IMR-90 (cell line): ENCODE measurements at regions not wholly inside any gene's neighbourhood (a gene's known extent, or its start where the extent isn't known, plus 50 kb on each side); places are given as distances from the start of the nearest gene placed in this dataset.

ENCODE experiments used
- ATAC-seq: fragments of 200-7000 bp; cut with Tn5 transposase; 2 replicates; pipeline ENCODE4 v1.9.1; 2020; ENCODE audit warnings: low read depth, mild to moderate bottlenecking, moderate library complexity
- BruUV-seq: library from RNA; stranded (reverse); fragments of 400-500 nt; replicated peaks from 2 replicates; lab custom pipeline; 2021; lab: Mats Ljungman, UMichigan
- CTCF ChIA-PET: fragments of 300-600 bp; formaldehyde crosslinking; extraction: SDS; loops from one replicate; lab custom pipeline; 2021; ENCODE audit warnings: antibody characterized with exemption; lab: Yijun Ruan, JAX
- POLR2A ChIA-PET: fragments of 300-600 bp; sonication (Branson Sonifier 250); formaldehyde crosslinking; loops from one replicate; lab custom pipeline; 2022; ENCODE audit warnings: antibody characterized with exemption; ENCODE audit not compliant: unreplicated experiment; lab: Charles Lee
- DNase-seq: peaks from one replicate; pipeline ENCODE4 v3.0.0; 2013
- H2AFZ ChIP-seq: replicated peaks from 2 replicates; pipeline ENCODE3; 2013; ENCODE audit warnings: low read length, mild to moderate bottlenecking; ENCODE audit not compliant: poor library complexity
- H2AK5ac ChIP-seq: 2 replicates; pipeline ENCODE4 v1.6.1; 2013; ENCODE audit warnings: low read depth, low read length, inconsistent platforms
- H2AK9ac ChIP-seq: replicated peaks from 2 replicates; pipeline ENCODE3; 2013; ENCODE audit warnings: mild to moderate bottlenecking, low read depth, low read length, moderate library complexity; ENCODE audit not compliant: poor library complexity
- H2BK120ac ChIP-seq: 2 replicates; pipeline ENCODE4 v1.6.1; 2013; ENCODE audit warnings: low read depth, low read length, inconsistent platforms
- H2BK15ac ChIP-seq: 3 replicates; pipeline ENCODE4 v1.6.1; 2013; ENCODE audit warnings: low read depth, low read length, inconsistent platforms
- H2BK20ac ChIP-seq: 2 replicates; pipeline ENCODE4 v1.6.1; 2013; ENCODE audit warnings: low read depth, mild to moderate bottlenecking, inconsistent platforms, low read length, moderate library complexity
- H2BK5ac ChIP-seq: 2 replicates; pipeline ENCODE4 v1.6.1; 2013; ENCODE audit warnings: mild to moderate bottlenecking, low read depth, low read length, inconsistent platforms; ENCODE audit not compliant: poor library complexity, severe bottlenecking
- H3K14ac ChIP-seq: replicated peaks from 2 replicates; pipeline ENCODE4 v1.6.1; 2013; ENCODE audit warnings: low read depth, low read length, inconsistent platforms
- H3K18ac ChIP-seq: 2 replicates; pipeline ENCODE4 v1.6.1; 2013; ENCODE audit warnings: low read depth, low read length, control low read depth
- H3K23ac ChIP-seq: 2 replicates; pipeline ENCODE4 v1.6.1; 2013; ENCODE audit warnings: low read depth, low read length, inconsistent platforms
- H3K27ac ChIP-seq: 2 replicates; pipeline ENCODE4 v1.5.1; 2013; ENCODE audit warnings: mild to moderate bottlenecking, control low read depth, low read length; ENCODE audit not compliant: insufficient read depth
- H3K27me3 ChIP-seq: 2 replicates; pipeline ENCODE4 v1.6.1; 2013; ENCODE audit warnings: low read length; ENCODE audit not compliant: control insufficient read depth, insufficient read depth
- H3K36me3 ChIP-seq: 2 replicates; pipeline ENCODE4 v1.6.1; 2013; ENCODE audit warnings: low read length, mixed read lengths; ENCODE audit not compliant: control insufficient read depth, insufficient read depth
- H3K4ac ChIP-seq: 2 replicates; pipeline ENCODE4 v1.6.1; 2013; ENCODE audit warnings: low read depth, low read length, inconsistent platforms
- H3K4me1 ChIP-seq: 2 replicates; pipeline ENCODE4 v1.6.1; 2013; ENCODE audit warnings: low read length, mixed read lengths; ENCODE audit not compliant: control insufficient read depth, insufficient read depth
- H3K4me2 ChIP-seq: 2 replicates; pipeline ENCODE4 v1.6.1; 2013; ENCODE audit warnings: low read depth, mild to moderate bottlenecking, control low read depth, low read length, moderate library complexity
- H3K4me3 ChIP-seq: 2 replicates; pipeline ENCODE4 v1.5.1; 2013; ENCODE audit warnings: low read depth, mild to moderate bottlenecking, control low read depth, low read length, moderate library complexity; ENCODE audit not compliant: insufficient read depth
- H3K56ac ChIP-seq: 2 replicates; pipeline ENCODE4 v1.6.1; 2013; ENCODE audit warnings: low read length, inconsistent platforms; ENCODE audit not compliant: insufficient read depth; ENCODE audit errors: extremely low read depth
- H3K79me1 ChIP-seq, 2 experiments: 2 replicates each; pipeline ENCODE4 v1.6.1; 2013; ENCODE audit warnings: low read length in 2 of 2, inconsistent platforms in 1 of 2, low read depth in 1 of 2
- H3K9ac ChIP-seq: 2 replicates; pipeline ENCODE4 v1.6.1; 2013; ENCODE audit warnings: low read depth, low read length, control low read depth
- H3K9me1 ChIP-seq: 2 replicates; pipeline ENCODE4 v1.6.1; 2013; ENCODE audit warnings: low read length, inconsistent platforms; ENCODE audit not compliant: insufficient read depth
- H3K9me3 ChIP-seq: 2 replicates; pipeline ENCODE4 v1.6.1; 2013; ENCODE audit warnings: low read length; ENCODE audit not compliant: control insufficient read depth, insufficient read depth
- H4K20me1 ChIP-seq: 2 replicates; pipeline ENCODE4 v1.6.1; 2013; ENCODE audit warnings: low read length, inconsistent platforms; ENCODE audit not compliant: insufficient read depth
- H4K5ac ChIP-seq: 2 replicates; pipeline ENCODE4 v1.6.1; 2013; ENCODE audit warnings: mild to moderate bottlenecking, low read depth, low read length, control low read depth
- H4K8ac ChIP-seq, 2 experiments: 2 replicates each; pipeline ENCODE4 v1.6.1; 2013; ENCODE audit warnings: low read depth in 2 of 2, low read length in 2 of 2, control low read depth in 1 of 2, inconsistent platforms in 1 of 2
- H4K91ac ChIP-seq: 2 replicates; pipeline ENCODE4 v1.6.1; 2013; ENCODE audit warnings: low read depth, low read length, inconsistent platforms; ENCODE audit not compliant: insufficient read depth
- CHD1 ChIP-seq: IDR thresholded peaks from 2 replicates; pipeline ENCODE4 v1.6.1; 2012; ENCODE audit warnings: low read depth, low read length, improper control_type of control experiment
- MAZ ChIP-seq: IDR thresholded peaks from 2 replicates; pipeline ENCODE4 v1.6.1; 2012; ENCODE audit warnings: low read depth, mild to moderate bottlenecking, low read length, improper control_type of control experiment, moderate library complexity, borderline replicate concordance
- MXI1 ChIP-seq: IDR thresholded peaks from 2 replicates; pipeline ENCODE4 v1.6.1; 2012; ENCODE audit warnings: low read depth, mild to moderate bottlenecking, low read length, moderate library complexity, borderline replicate concordance
- POLR2A ChIP-seq: IDR thresholded peaks from 2 replicates; pipeline ENCODE4 v1.6.1; 2012; ENCODE audit warnings: mild to moderate bottlenecking, low read depth, low read length
- RAD21 ChIP-seq: IDR thresholded peaks from 2 replicates; pipeline ENCODE4 v1.6.1; 2012; ENCODE audit warnings: low read length, improper control_type of control experiment
- RFX5 ChIP-seq: IDR thresholded peaks from 2 replicates; pipeline ENCODE4 v1.8.0; 2012; ENCODE audit warnings: low read depth, mild to moderate bottlenecking, low read length, moderate library complexity
- WGBS, 2 experiments: methylation state at CpG; one replicate each; pipeline versions ENCODE4 v1.1.5 to v1.1.7; 2013; ENCODE audit warnings: missing lambda C conversion rate in 2 of 2; ENCODE audit not compliant: insufficient read length in 1 of 2; ENCODE audit errors: extremely low coverage in 2 of 2; 5-methylcytosine and 5-hydroxymethylcytosine counted together
- dilution Hi-C: fragments of 300-500 bp; cut with HindIII; formaldehyde crosslinking; loops from one replicate; pipeline ENCODE4 v1.14.3; 2018; ENCODE audit warnings: low sequenced_read_pairs; ENCODE audit not compliant: unreplicated experiment
- in situ Hi-C: fragments of 300-500 bp; cut with MboI; formaldehyde crosslinking; loops from 3 replicates; pipeline ENCODE4 v1.14.3; 2019; ENCODE audit warnings: low sequenced_read_pairs, inconsistent platforms, mixed read lengths
- intact Hi-C: fragments of 100-400 bp; cut with micrococcal nuclease; formaldehyde crosslinking; loops from 2 replicates; pipeline ENCODE4 v1.10.0; 2022
- TF ChIP-seq, protein P1 (sequence below): fragments of 150-350 bp; IDR thresholded peaks from 2 replicates; pipeline ENCODE4 v1.6.1; 2016; ENCODE audit warnings: low read depth, mild to moderate bottlenecking, low read length, moderate library complexity, borderline replicate concordance
- TF ChIP-seq, protein P2 (sequence below): fragments of 150-350 bp; IDR thresholded peaks from 2 replicates; pipeline ENCODE4 v1.6.1; 2017; ENCODE audit warnings: mild to moderate bottlenecking, antibody characterized with exemption, low read length, low read depth

DNA sequence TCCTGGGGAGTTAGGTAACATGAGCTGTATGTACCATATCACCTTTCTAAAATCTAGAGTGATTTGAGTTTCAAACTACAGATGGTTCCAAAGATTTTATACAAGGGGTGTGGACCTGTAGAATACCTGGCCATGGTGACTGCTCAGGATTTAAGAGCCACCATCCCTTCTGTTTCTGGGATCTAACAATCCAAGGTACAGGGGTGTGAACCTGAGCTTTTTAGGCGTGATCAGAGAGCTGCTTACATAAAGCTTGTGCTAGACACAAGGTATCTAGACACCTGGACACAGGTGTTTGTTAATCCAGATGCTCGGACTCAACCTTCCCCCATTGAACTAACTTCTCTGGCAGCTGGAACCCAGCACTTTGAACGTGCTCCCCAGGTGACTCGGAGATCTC lies 516.4 kb downstream of the RPS24 start:
- H3K56ac ChIP-seq, result no peak overlapping the region
- H2BK5ac ChIP-seq, result no peak overlapping the region
- H3K4me3 ChIP-seq, result no peak overlapping the region
- H3K14ac ChIP-seq, result no peak overlapping the region
- peaks cover 5% of the 10 kb centered on the region; the same call in 1 of the 2 replicates for H3K27me3 ChIP-seq
- H2AFZ ChIP-seq, result no peak overlapping the region
- no peak overlapping the region for H4K8ac ChIP-seq
- H2AK5ac ChIP-seq, result no peak overlapping the region
- no peaks in the 10 kb centered on the region for H3K9me3 ChIP-seq
- dilution Hi-C loops, result no loop called here
- no peak for DNase-seq
- H3K23ac ChIP-seq, result no peak overlapping the region
- H4K91ac ChIP-seq, result no peak overlapping the region
- BruUV-seq, result no TSS peak
- H2BK15ac ChIP-seq, result no peak overlapping the region
- H3K4me2 ChIP-seq, result no peak overlapping the region
- no peak overlapping the region for H3K27ac ChIP-seq
- no peak overlapping the region for H2BK20ac ChIP-seq
- H4K20me1 ChIP-seq, result no peaks in the 10 kb centered on the region
- intact Hi-C loops, result loop anchor here (10.0 kb wide), 1 partner anchor 515 kb away; the partner anchor contains the start of gene ZMIZ1
- in situ Hi-C loops, result no loop called here
- H2BK120ac ChIP-seq, result no peak overlapping the region
- CTCF ChIA-PET, result no interaction called here
- H3K79me1 ChIP-seq, result no peaks in the 10 kb centered on the region
- H2AK9ac ChIP-seq, result no peak overlapping the region
- POLR2A ChIA-PET, result no interaction called here
- H3K9ac ChIP-seq, result no peak overlapping the region
- TF ChIP-seq RFX5 (no peak), MXI1 (no peak), POLR2A (no peak), MAZ (no peak), RAD21 (no peak), CHD1 (no peak)
- TF ChIP-seq, protein P1, sequence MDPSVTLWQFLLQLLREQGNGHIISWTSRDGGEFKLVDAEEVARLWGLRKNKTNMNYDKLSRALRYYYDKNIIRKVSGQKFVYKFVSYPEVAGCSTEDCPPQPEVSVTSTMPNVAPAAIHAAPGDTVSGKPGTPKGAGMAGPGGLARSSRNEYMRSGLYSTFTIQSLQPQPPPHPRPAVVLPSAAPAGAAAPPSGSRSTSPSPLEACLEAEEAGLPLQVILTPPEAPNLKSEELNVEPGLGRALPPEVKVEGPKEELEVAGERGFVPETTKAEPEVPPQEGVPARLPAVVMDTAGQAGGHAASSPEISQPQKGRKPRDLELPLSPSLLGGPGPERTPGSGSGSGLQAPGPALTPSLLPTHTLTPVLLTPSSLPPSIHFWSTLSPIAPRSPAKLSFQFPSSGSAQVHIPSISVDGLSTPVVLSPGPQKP, result no peak
- TF ChIP-seq, protein P2, sequence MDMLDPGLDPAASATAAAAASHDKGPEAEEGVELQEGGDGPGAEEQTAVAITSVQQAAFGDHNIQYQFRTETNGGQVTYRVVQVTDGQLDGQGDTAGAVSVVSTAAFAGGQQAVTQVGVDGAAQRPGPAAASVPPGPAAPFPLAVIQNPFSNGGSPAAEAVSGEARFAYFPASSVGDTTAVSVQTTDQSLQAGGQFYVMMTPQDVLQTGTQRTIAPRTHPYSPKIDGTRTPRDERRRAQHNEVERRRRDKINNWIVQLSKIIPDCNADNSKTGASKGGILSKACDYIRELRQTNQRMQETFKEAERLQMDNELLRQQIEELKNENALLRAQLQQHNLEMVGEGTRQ, result no peak
- no peak overlapping the region for H3K4ac ChIP-seq
- H4K5ac ChIP-seq, result no peak overlapping the region
- H3K4me1 ChIP-seq, result peaks cover 10% of the 10 kb centered on the region; the same call in 1 of the 2 replicates
- no peak for ATAC-seq
- WGBS, 2 experiments, result 96% methylated on average over 3 of the region's 4 CpGs; no CpG with 5 or more reads in 1 of the 2 experiments
- H3K36me3 ChIP-seq, result no peaks in the 10 kb centered on the region
- no peaks in the 10 kb centered on the region for H3K9me1 ChIP-seq
- no peak overlapping the region for H3K18ac ChIP-seq
